OCI-LY7 (cell line): ENCODE measurements at regions not wholly inside any gene's neighbourhood (a gene's known extent, or its start where the extent isn't known, plus 50 kb on each side); places are given as distances from the start of the nearest gene placed in this dataset.

Experiments used
- BruUV-seq: library from RNA; stranded (reverse); fragments of 400-500 nt; replicated peaks from 2 replicates; lab custom pipeline; 2021; lab: Mats Ljungman, UMichigan
- CTCF ChIA-PET: fragments of 300-600 bp; sonication (Branson Sonifier 250); formaldehyde crosslinking; loops from one replicate; lab custom pipeline; 2022; ENCODE audit warnings: antibody characterized with exemption; ENCODE audit not compliant: unreplicated experiment; lab: Charles Lee
- POLR2A ChIA-PET: fragments of 300-600 bp; sonication (Branson Sonifier 250); formaldehyde crosslinking; loops from one replicate; lab custom pipeline; 2022; ENCODE audit warnings: antibody characterized with exemption; lab: Charles Lee
- DNase-seq: peaks from one replicate; pipeline ENCODE4 v3.0.0-alpha.2; 2015; ENCODE audit warnings: low spot score
- H2AFZ ChIP-seq: fragments of 200-600 bp; sonication (generic), shearing (Covaris generic); 2 replicates; pipeline ENCODE4 v1.6.1; 2014; ENCODE audit warnings: mild to moderate bottlenecking, antibody characterized with exemption, low read length, moderate library complexity
- H3K27ac ChIP-seq: fragments of 200-600 bp; sonication (generic); 2 replicates; pipeline ENCODE4 v1.5.1; 2014; ENCODE audit warnings: mixed run types, low read depth, mild to moderate bottlenecking, moderate library complexity, low read length, inconsistent platforms; ENCODE audit not compliant: poor library complexity, severe bottlenecking
- H3K36me3 ChIP-seq: fragments of 200-600 bp; sonication (generic); 2 replicates; pipeline ENCODE4 v1.6.1; 2014; ENCODE audit warnings: mild to moderate bottlenecking, antibody characterized with exemption, low read length, moderate library complexity, mixed read lengths; ENCODE audit not compliant: insufficient read depth
- H3K4me1 ChIP-seq: fragments of 200-600 bp; sonication (generic); 2 replicates; pipeline ENCODE4 v1.5.1; 2014; ENCODE audit warnings: mild to moderate bottlenecking, low read length; ENCODE audit not compliant: insufficient read depth, poor library complexity, severe bottlenecking
- H3K4me2 ChIP-seq: fragments of 200-600 bp; sonication (generic); 2 replicates; pipeline ENCODE4 v1.6.1; 2014; ENCODE audit warnings: mild to moderate bottlenecking, low read length
- H3K4me3 ChIP-seq: fragments of 200-600 bp; sonication (generic); 2 replicates; pipeline ENCODE4 v1.5.1; 2014; ENCODE audit warnings: mild to moderate bottlenecking, low read depth, low read length; ENCODE audit not compliant: poor library complexity, severe bottlenecking
- H3K79me2 ChIP-seq: fragments of 200-600 bp; sonication (generic); 2 replicates; pipeline ENCODE4 v1.6.1; 2016; ENCODE audit warnings: low read depth, mild to moderate bottlenecking, low read length, moderate library complexity, mixed read lengths; ENCODE audit not compliant: insufficient read depth
- H3K9me2 ChIP-seq: fragments of 200-600 bp; sonication (generic); 2 replicates; pipeline ENCODE4 v1.6.1; 2016; ENCODE audit warnings: mild to moderate bottlenecking, low read length, mixed read lengths; ENCODE audit not compliant: insufficient read depth
- H3K9me3 ChIP-seq: fragments of 200-600 bp; sonication (generic); 2 replicates; pipeline ENCODE4 v1.6.1; 2014; ENCODE audit warnings: mild to moderate bottlenecking, mixed run types, low read length, mixed read lengths
- H4K20me1 ChIP-seq: fragments of 200-600 bp; sonication (generic); 2 replicates; pipeline ENCODE4 v1.6.1; 2014; ENCODE audit warnings: mild to moderate bottlenecking, antibody characterized with exemption, low read length, moderate library complexity, mixed read lengths; ENCODE audit not compliant: insufficient read depth
- EZH2phosphoT487 ChIP-seq: fragments of 200-600 bp; sonication (generic); IDR thresholded peaks from 2 replicates; pipeline ENCODE4 v1.6.1; 2018; ENCODE audit warnings: low read depth, borderline replicate concordance, mild to moderate bottlenecking, mixed run types, antibody characterized with exemption, low read length, moderate library complexity, mixed read lengths
- intact Hi-C: fragments of 100-400 bp; cut with micrococcal nuclease; formaldehyde crosslinking; loops from one replicate; pipeline ENCODE4 v1.10.0; 2022; ENCODE audit not compliant: unreplicated experiment
- TF ChIP-seq, protein P1 (sequence below): fragments of 200-600 bp; sonication (generic); conservative IDR thresholded peaks from 2 replicates; pipeline ENCODE4 v1.5.1; 2014; ENCODE audit warnings: mild to moderate bottlenecking, antibody characterized with exemption, low read length, moderate library complexity, mixed read lengths

DNA sequence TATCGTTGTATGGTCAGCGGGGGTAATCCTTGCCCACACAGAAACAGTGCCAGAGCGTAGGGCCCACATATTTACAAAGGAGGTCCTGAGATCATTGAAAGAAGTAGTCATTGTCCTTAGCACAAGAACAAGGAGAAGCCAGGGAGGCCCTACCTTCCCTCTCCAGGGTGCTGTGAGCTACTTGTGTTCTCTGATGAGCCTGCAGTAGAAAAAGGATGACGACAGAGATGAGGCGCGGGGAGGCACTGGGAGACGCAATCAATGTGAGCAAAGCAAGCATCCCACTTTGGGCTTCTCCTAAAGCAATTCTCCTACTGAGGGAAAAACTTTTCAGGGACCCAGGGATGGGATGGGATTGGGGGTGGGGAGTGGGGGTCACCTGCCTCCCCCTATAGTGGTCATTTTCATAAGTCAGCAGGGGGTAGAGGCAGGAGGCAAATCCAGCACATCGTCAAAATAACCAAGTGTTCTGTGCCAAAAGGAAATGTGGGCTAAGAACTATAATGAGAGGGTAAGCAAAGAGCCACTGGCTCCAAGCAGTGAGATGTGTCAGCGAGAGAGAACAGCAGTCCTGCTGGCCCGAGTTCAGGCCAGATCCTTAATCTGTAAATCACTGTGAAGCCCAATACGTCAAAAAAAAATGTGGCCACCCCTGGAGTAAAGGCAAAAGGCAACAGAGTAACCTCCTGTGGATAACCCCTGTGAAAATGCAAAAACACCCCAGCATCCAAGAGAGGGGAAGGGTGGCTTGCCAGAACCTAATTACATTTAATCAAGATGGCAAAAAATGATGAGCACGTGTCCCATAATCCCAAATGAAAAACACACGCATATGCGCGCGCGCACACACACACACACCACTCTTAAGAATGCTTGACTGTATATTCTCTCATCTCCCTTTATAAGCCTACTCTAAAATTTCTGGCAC, 136.6 kb upstream of the HHIP start:
- no peak for TF ChIP-seq EZH2phosphoT487
- TF ChIP-seq, protein P1, sequence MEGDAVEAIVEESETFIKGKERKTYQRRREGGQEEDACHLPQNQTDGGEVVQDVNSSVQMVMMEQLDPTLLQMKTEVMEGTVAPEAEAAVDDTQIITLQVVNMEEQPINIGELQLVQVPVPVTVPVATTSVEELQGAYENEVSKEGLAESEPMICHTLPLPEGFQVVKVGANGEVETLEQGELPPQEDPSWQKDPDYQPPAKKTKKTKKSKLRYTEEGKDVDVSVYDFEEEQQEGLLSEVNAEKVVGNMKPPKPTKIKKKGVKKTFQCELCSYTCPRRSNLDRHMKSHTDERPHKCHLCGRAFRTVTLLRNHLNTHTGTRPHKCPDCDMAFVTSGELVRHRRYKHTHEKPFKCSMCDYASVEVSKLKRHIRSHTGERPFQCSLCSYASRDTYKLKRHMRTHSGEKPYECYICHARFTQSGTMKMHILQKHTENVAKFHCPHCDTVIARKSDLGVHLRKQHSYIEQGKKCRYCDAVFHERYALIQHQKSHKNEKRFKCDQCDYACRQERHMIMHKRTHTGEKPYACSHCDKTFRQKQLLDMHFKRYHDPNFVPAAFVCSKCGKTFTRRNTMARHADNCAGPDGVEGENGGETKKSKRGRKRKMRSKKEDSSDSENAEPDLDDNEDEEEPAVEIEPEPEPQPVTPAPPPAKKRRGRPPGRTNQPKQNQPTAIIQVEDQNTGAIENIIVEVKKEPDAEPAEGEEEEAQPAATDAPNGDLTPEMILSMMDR: no peak
- Histone ChIP-seq H3K4me1 (no peaks in the 10 kb centered on the region), H4K20me1 (no peaks in the 10 kb centered on the region), H3K9me3 (no peaks in the 10 kb centered on the region), H3K4me2 (no peak overlapping the region), H3K79me2 (no peaks in the 10 kb centered on the region), H3K9me2 (no peaks in the 10 kb centered on the region), H3K27ac (no peak overlapping the region), H2AFZ (no peak overlapping the region), H3K36me3 (no peaks in the 10 kb centered on the region), H3K4me3 (no peak overlapping the region)
- no TSS peak for BruUV-seq
- DNase-seq: no peak
- ChIA-PET CTCF (no interaction called here), POLR2A (no interaction called here)
- intact Hi-C loops: no loop called here

DNA sequence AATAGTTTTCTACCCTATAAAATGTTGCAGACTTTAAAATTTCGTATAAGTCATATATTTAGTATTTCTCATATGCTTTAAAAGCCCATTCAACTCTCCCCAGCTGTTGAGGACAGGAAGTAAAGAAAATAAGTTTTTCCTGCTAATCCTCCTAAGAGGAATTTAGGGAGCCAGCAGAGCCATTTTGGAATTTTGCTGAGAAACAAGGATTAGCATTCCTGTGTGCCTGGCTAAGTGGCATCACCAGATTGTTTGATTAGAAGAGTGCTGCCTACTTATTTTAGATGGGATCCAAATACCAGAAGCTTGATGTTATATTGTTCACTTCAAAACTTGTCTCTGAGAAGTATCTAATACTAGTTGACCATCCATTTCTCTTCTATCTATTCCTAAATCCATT, 131.2 kb upstream of the HHIP start:
- BruUV-seq: no TSS peak
- no peak for DNase-seq
- Histone ChIP-seq H4K20me1 (no peaks in the 10 kb centered on the region), H3K4me2 (no peak overlapping the region), H3K79me2 (no peaks in the 10 kb centered on the region), H3K4me3 (no peak overlapping the region), H3K9me2 (no peaks in the 10 kb centered on the region), H3K27ac (no peak overlapping the region), H3K9me3 (no peaks in the 10 kb centered on the region), H2AFZ (no peak overlapping the region), H3K4me1 (no peaks in the 10 kb centered on the region), H3K36me3 (no peaks in the 10 kb centered on the region)
- CTCF ChIA-PET: no interaction called here
- intact Hi-C loops: no loop called here
- POLR2A ChIA-PET: no interaction called here
- TF ChIP-seq, protein P1: no peak
- TF ChIP-seq EZH2phosphoT487: no peak

DNA sequence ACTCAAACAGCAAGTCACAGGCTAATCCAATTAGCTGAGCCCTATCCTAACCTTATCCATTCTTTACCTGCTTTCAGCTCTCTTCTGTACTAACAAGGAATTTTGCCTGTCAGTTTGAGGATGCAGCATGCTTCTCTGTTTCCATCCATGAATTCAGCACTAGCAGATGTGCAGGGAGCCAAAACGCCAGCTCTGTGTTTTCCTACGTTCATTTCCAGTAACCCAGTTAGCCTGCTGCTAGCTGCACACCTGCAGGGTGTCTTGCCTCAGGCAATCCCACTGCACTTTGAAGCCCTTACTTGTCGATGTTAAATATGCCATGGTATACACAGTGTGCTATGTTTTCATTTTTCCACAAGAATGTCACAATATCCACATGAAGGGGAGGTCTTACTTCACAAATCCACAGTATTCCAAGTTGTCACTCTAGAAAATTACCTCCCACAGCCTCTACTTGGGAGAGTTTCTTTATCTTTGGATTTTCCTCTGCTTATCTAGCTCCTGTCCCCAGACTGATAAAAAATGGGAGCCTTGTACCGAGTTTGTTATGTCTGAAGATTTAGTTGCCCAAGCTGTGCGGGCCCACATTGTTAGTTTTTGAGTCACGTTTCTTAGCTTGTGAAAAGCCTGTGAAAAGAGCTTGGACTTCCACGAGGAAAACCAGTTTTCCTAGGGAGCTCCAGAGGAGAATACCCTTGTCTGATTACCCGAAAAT, 127.6 kb upstream of the HHIP start:
- no peak for DNase-seq
- Histone ChIP-seq H3K79me2 (no peaks in the 10 kb centered on the region), H3K9me3 (no peaks in the 10 kb centered on the region), H2AFZ (no peak overlapping the region), H3K4me3 (no peak overlapping the region), H4K20me1 (no peaks in the 10 kb centered on the region), H3K4me2 (no peak overlapping the region), H3K36me3 (no peaks in the 10 kb centered on the region), H3K4me1 (no peaks in the 10 kb centered on the region), H3K9me2 (no peaks in the 10 kb centered on the region), H3K27ac (no peak overlapping the region)
- TF ChIP-seq, protein P1: no peak
- no peak for TF ChIP-seq EZH2phosphoT487
- ChIA-PET CTCF (no interaction called here), POLR2A (no interaction called here)
- intact Hi-C loops: no loop called here
- BruUV-seq: no TSS peak
